Sigmoid colon (tissue), 6 donors: ENCODE measurements at regions not wholly inside any gene's neighbourhood (a gene's known extent, or its start where the extent isn't known, plus 50 kb on each side); places are given as distances from the start of the nearest gene placed in this dataset.

Experiments used
- DNase-seq: peaks from one replicate; pipeline ENCODE4 v3.0.0-alpha.2; 2019
- H3K27ac ChIP-seq, 4 donors: fragments of 200-600 bp; sonication (generic); one replicate each; pipeline ENCODE4 v1.5.1; 2016 to 2019; ENCODE audit warnings: mild to moderate bottlenecking in 1 of 4
- H3K27me3 ChIP-seq, 3 donors: fragments of 200-600 bp; sonication (generic); one replicate each; pipeline ENCODE4 v1.5.1; 2019; ENCODE audit warnings: mild to moderate bottlenecking in 1 of 3
- H3K36me3 ChIP-seq, 4 donors: fragments of 200-600 bp; sonication (generic); one replicate each; pipeline ENCODE4 v1.5.1; 2016 to 2019
- H3K4me1 ChIP-seq, 4 donors: fragments of 200-600 bp; sonication (generic); one replicate each; pipeline ENCODE4 v1.5.1; 2017 to 2019
- H3K4me3 ChIP-seq, 4 donors: fragments of 200-600 bp; sonication (generic); one replicate each; pipeline ENCODE4 v1.5.1; 2017 to 2019; ENCODE audit warnings: mild to moderate bottlenecking in 2 of 4, moderate library complexity in 1 of 4
- H3K9me3 ChIP-seq, 4 donors: fragments of 200-600 bp in 3 of 4; sonication (generic) in 3 of 4; one replicate each; pipeline versions ENCODE4 v1.5.1 to v1.6.1; 2013 to 2019
- CTCF ChIP-seq, 4 experiments: fragments of 450-650 bp in 3 of 4; fragments of 200-600 bp in 1 of 4; IDR thresholded peaks; one replicate each; pipeline ENCODE4 v1.5.1; 2016 to 2019; ENCODE audit warnings: antibody characterized with exemption in 4 of 4, mild to moderate bottlenecking in 3 of 4, moderate library complexity in 2 of 4
- EP300 ChIP-seq, 4 donors: sonication (generic); formaldehyde crosslinking; IDR thresholded peaks; one replicate each; pipeline ENCODE4 v1.6.1; 2017; ENCODE audit warnings: antibody characterized with exemption in 4 of 4
- POLR2A ChIP-seq, 2 donors: fragments of 450-650 bp; IDR thresholded peaks; one replicate each; pipeline ENCODE4 v1.6.1; 2016; ENCODE audit warnings: antibody characterized with exemption in 2 of 2, mild to moderate bottlenecking in 2 of 2, moderate library complexity in 2 of 2
- POLR2AphosphoS5 ChIP-seq, 4 donors: sonication (generic); formaldehyde crosslinking; IDR thresholded peaks; one replicate each; pipeline ENCODE4 v1.6.1; 2017; ENCODE audit warnings: antibody characterized with exemption in 4 of 4
- WGBS, 2 donors: extraction: QIAGEN DNeasy Blood & Tissue Kit; methylation state at CpG; one replicate each; pipeline ENCODE4 v1.1.7; 2013; 5-methylcytosine and 5-hydroxymethylcytosine counted together
- intact Hi-C: fragments of 100-400 bp; cut with DNase I; formaldehyde crosslinking; loops from one replicate; pipeline ENCODE4 v1.15.1; 2023
- donor health status: healthy with polysubstance abuse.
- donor health status: healthy.

- WGBS, 2 donors, result 42% methylated on average over 2 of the region's 2 CpGs
- Histone ChIP-seq H3K9me3 (no peaks in the 10 kb centered on the region), H3K36me3 (no peaks in the 10 kb centered on the region), H3K4me1 (peaks cover 0 to 7% (median 0%) of the 10 kb centered on the region in 4 donors), H3K27me3 (no peaks in the 10 kb centered on the region), H3K27ac (no peak overlapping the region), H3K4me3 (no peak overlapping the region)
- TF ChIP-seq EP300 (IDR thresholded peaks at IDR 0.05), result no peak
- TF ChIP-seq POLR2AphosphoS5 (IDR thresholded peaks at IDR 0.05), result no peak
- TF ChIP-seq CTCF (IDR thresholded peaks at IDR 0.05), result no peak
- intact Hi-C loops, result no loop called here
- DNase-seq, result no peak
These were observed 1086.0 kb downstream of the SORCS3 start for GRCh38 chr10:105727131-105727530.

- Histone ChIP-seq H3K27ac (no peak overlapping the region), H3K36me3 (no peaks in the 10 kb centered on the region), H3K9me3 (no peaks in the 10 kb centered on the region), H3K27me3 (no peaks in the 10 kb centered on the region), H3K4me1 (peaks cover 0 to 7% (median 0%) of the 10 kb centered on the region in 4 donors), H3K4me3 (no peak overlapping the region)
- WGBS, 2 donors, result 73 to 90% methylated on average over 3 of the region's 3 CpGs
- intact Hi-C loops, result no loop called here
- TF ChIP-seq CTCF (IDR thresholded peaks at IDR 0.05), result no peak
- no peak for TF ChIP-seq POLR2AphosphoS5 (IDR thresholded peaks at IDR 0.05)
- no peak for TF ChIP-seq POLR2A (IDR thresholded peaks at IDR 0.05)
- TF ChIP-seq EP300 (IDR thresholded peaks at IDR 0.05), result no peak
- DNase-seq, result no peak
These were observed 1085.1 kb downstream of the SORCS3 start for GRCh38 chr10:105726149-105726548.

GRCh38 chr10:105725007-105725406 is 1083.9 kb downstream of the SORCS3 start:
- Histone ChIP-seq H3K4me1 (peaks cover 0 to 7% (median 0%) of the 10 kb centered on the region in 4 donors), H3K9me3 (no peaks in the 10 kb centered on the region), H3K4me3 (no peak overlapping the region), H3K27ac (no peak overlapping the region), H3K36me3 (no peaks in the 10 kb centered on the region), H3K27me3 (no peaks in the 10 kb centered on the region)
- no peak for TF ChIP-seq CTCF (IDR thresholded peaks at IDR 0.05)
- TF ChIP-seq POLR2A (IDR thresholded peaks at IDR 0.05), result no peak
- TF ChIP-seq EP300 (IDR thresholded peaks at IDR 0.05), result no peak
- TF ChIP-seq POLR2AphosphoS5 (IDR thresholded peaks at IDR 0.05), result no peak
- WGBS, 2 donors, result 80 to 94% methylated on average over 8 of the region's 8 CpGs
- DNase-seq, result no peak
- intact Hi-C loops, result no loop called here

GRCh38 chr10:105718207-105718995 is 1077.3 kb downstream of the SORCS3 start:
- no peaks in the 10 kb centered on the region for H3K36me3 ChIP-seq
- no peaks in the 10 kb centered on the region for H3K27me3 ChIP-seq
- H3K27ac ChIP-seq, result no peak overlapping the region
- WGBS, 2 donors, result 70 to 76% methylated on average over 3 of the region's 3 CpGs
- no peak for TF ChIP-seq EP300 (IDR thresholded peaks at IDR 0.05)
- TF ChIP-seq POLR2A (IDR thresholded peaks at IDR 0.05), result no peak
- no peak for TF ChIP-seq CTCF (IDR thresholded peaks at IDR 0.05)
- TF ChIP-seq POLR2AphosphoS5 (IDR thresholded peaks at IDR 0.05), result no peak
- intact Hi-C loops, result no loop called here
- H3K4me1 ChIP-seq, result no peaks in the 10 kb centered on the region
- no peak for DNase-seq
- H3K9me3 ChIP-seq, result no peaks in the 10 kb centered on the region
- no peak overlapping the region for H3K4me3 ChIP-seq

- H3K36me3 ChIP-seq, result no peaks in the 10 kb centered on the region
- 79 to 84% methylated on average over 3 of the region's 3 CpGs for WGBS, 2 donors
- H3K9me3 ChIP-seq, result no peaks in the 10 kb centered on the region
- H3K4me1 ChIP-seq, result no peaks in the 10 kb centered on the region
- no peak overlapping the region for H3K4me3 ChIP-seq
- TF ChIP-seq CTCF (IDR thresholded peaks at IDR 0.05) (no peak), POLR2AphosphoS5 (IDR thresholded peaks at IDR 0.05) (no peak), POLR2A (IDR thresholded peaks at IDR 0.05) (no peak), EP300 (IDR thresholded peaks at IDR 0.05) (no peak)
- DNase-seq, result no peak
- no peak overlapping the region for H3K27ac ChIP-seq
- intact Hi-C loops, result no loop called here
- H3K27me3 ChIP-seq, result no peaks in the 10 kb centered on the region
These were observed 1073.6 kb downstream of the SORCS3 start for GRCh38 chr10:105714728-105715127.
